ENCODE measurements at regions not wholly inside any gene's neighbourhood (a gene's known extent, or its start where the extent isn't known, plus 50 kb on each side); places are given as distances from the start of the nearest gene placed in this dataset.

DNA sequence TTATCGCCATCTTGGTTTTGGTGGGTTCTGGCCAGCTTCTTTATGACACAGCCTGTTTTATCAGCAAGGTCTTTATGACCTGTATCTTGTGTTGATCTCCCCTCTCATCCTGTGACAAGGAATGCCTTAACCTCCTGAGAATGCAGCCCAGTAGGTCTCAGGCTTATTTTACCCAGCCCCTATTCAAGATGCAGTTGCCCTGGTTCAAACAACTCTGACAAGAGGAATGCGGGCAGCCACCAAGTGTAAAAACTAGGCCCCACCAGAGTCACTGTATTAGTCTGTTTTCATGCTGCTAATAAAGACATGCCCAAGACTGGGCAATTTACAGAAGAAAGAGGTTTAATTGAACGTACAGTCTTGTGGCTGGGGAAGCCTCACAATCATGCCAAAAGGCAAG lies 671.3 kb downstream of the SORCS1 start:
- H3K27me3 Mint-ChIP-seq, result no peaks in the 10 kb centered on the region
- H3K27ac Mint-ChIP-seq, result no peak overlapping the region
- H3K9me3 Mint-ChIP-seq, result peaks cover 2% of the 10 kb centered on the region
- DNase-seq, result no peak
- no peaks in the 10 kb centered on the region for H3K36me3 Mint-ChIP-seq
- H3K4me1 Mint-ChIP-seq, result no peaks in the 10 kb centered on the region
- H3K4me3 Mint-ChIP-seq, result no peak overlapping the region

DNA sequence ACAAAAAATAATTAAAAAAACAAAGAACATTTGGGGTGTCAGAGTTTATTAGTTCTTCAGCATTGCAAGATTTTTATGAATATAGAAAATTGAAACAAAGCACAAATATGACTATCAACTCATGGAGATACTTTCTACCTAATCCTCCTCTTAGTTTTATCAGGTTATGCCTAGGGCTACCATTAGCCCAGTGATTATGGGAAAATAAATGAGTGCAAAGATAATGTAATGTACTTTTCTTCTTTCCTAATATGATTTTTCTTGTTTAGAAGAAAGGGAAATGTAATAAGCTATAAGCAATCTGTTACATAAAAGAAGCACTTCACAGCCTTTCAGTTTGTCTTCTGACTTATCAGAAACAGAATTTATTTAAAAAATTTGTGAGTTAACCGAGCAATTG lies 676.8 kb downstream of the SORCS1 start:
- DNase-seq, result no peak
- no peaks in the 10 kb centered on the region for H3K36me3 Mint-ChIP-seq
- no peaks in the 10 kb centered on the region for H3K27me3 Mint-ChIP-seq
- no peaks in the 10 kb centered on the region for H3K4me1 Mint-ChIP-seq
- no peak overlapping the region for H3K27ac Mint-ChIP-seq
- H3K9me3 Mint-ChIP-seq, result no peaks in the 10 kb centered on the region
- H3K4me3 Mint-ChIP-seq, result no peak overlapping the region

DNA sequence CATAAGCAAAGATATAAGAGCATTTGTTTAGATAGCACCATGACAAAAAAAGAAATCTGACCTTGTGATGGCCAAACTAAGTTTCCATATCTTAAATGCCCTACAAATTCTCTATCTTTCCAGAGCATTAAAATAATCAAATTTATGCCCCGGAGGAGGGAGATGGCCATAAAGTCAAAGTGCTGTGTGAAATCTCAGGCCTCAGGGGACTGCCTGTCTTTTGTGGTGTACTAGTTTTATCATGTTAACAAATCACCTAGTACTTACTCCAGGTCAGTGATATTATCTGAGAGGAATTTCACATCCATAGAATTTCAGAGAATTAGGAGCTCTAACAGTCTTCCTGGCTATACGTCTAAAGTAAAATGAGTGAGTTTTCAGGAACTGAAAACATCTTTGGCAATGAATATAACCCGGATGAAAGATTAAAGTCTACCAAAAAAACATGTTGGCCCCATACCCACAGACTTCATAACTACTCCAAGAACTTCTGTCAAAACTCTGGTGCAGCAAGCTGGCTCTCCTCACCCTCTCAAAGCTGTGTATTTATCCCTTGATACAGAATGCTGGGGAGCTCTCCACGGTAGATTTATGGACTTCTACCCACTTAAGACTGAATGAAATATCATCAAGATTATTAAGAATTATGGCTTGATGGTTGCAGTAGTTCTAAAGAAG lies 682.8 kb downstream of the SORCS1 start:
- Mint-ChIP-seq H3K9me3 (no peaks in the 10 kb centered on the region), H3K27ac (no peak overlapping the region), H3K36me3 (no peaks in the 10 kb centered on the region), H3K4me1 (no peaks in the 10 kb centered on the region), H3K27me3 (no peaks in the 10 kb centered on the region), H3K4me3 (no peak overlapping the region)
- no peak for DNase-seq

- Mint-ChIP-seq H3K36me3 (no peaks in the 10 kb centered on the region), H3K27me3 (no peaks in the 10 kb centered on the region), H3K27ac (no peak overlapping the region), H3K9me3 (no peaks in the 10 kb centered on the region), H3K4me1 (no peaks in the 10 kb centered on the region), H3K4me3 (no peak overlapping the region)
- DNase-seq, result no peak
Observed at GRCh38 chr10:106479636-106480035, 684.9 kb downstream of the SORCS1 start.

DNA sequence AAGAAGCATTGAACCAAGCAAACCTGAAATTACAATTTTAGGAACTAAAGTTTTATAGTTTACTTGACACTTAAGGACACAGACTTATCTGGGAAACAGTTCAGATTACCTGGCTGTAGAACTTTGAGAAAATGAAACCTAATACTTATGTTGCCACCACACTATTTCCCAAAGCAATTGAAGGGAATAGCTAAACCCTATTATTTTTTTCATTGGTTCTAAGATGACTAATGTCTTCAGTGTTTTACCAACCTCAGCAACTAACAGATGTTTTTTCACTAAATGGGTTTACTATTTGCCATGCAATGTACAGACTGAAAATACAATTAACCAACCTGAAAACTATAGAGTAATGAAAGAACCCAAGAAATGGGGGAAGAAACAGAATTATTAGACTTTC lies 689.6 kb downstream of the SORCS1 start:
- no peaks in the 10 kb centered on the region for H3K36me3 Mint-ChIP-seq
- DNase-seq, result no peak
- H3K9me3 Mint-ChIP-seq, result peaks cover 5% of the 10 kb centered on the region
- no peak overlapping the region for H3K4me3 Mint-ChIP-seq
- no peaks in the 10 kb centered on the region for H3K4me1 Mint-ChIP-seq
- H3K27me3 Mint-ChIP-seq, result no peaks in the 10 kb centered on the region
- H3K27ac Mint-ChIP-seq, result no peak overlapping the region

DNA sequence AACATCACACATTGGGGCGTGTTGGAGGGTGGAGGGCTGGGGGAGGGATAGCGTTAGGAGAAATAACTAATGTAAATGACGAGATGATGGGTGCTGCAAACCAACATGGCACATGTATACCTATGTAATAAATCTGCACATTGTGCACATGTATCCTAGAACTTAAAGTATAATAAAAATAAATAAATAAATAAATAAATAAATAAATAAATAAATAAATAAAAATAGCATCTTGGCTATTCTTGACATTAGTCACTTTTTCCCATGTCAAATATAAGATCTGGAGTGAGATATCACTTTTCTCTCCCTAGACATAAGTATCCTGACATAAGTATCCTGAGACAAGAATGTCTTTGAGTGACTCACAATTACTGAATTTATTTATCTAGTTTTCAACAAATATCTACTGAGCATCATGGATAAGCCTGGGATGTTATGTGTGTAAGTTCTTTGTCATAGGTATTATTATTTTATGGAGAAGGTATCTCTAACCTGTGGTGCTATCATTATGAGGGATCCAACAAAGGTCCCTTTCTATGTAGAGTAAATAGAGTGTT lies 691.3 kb downstream of the SORCS1 start:
- Mint-ChIP-seq H3K9me3 (peaks cover 5% of the 10 kb centered on the region), H3K27ac (no peak overlapping the region), H3K4me3 (no peak overlapping the region), H3K4me1 (no peaks in the 10 kb centered on the region), H3K36me3 (no peaks in the 10 kb centered on the region), H3K27me3 (no peaks in the 10 kb centered on the region)
- DNase-seq, result no peak

GRCh38 chr10:106467506-106467905 lies 697.0 kb downstream of the SORCS1 start:
- Mint-ChIP-seq H3K4me1 (no peaks in the 10 kb centered on the region), H3K9me3 (peaks cover 8% of the 10 kb centered on the region), H3K27me3 (no peaks in the 10 kb centered on the region), H3K36me3 (no peaks in the 10 kb centered on the region), H3K27ac (no peak overlapping the region), H3K4me3 (no peak overlapping the region)
- DNase-seq, result no peak

- H3K27me3 Mint-ChIP-seq, result no peaks in the 10 kb centered on the region
- H3K4me1 Mint-ChIP-seq, result no peaks in the 10 kb centered on the region
- no peaks in the 10 kb centered on the region for H3K36me3 Mint-ChIP-seq
- no peak for DNase-seq
- H3K4me3 Mint-ChIP-seq, result no peak overlapping the region
- no peak overlapping the region for H3K27ac Mint-ChIP-seq
- H3K9me3 Mint-ChIP-seq, result peaks cover 7% of the 10 kb centered on the region
Observed at GRCh38 chr10:106457522-106457921, 707.0 kb downstream of the SORCS1 start.

DNA sequence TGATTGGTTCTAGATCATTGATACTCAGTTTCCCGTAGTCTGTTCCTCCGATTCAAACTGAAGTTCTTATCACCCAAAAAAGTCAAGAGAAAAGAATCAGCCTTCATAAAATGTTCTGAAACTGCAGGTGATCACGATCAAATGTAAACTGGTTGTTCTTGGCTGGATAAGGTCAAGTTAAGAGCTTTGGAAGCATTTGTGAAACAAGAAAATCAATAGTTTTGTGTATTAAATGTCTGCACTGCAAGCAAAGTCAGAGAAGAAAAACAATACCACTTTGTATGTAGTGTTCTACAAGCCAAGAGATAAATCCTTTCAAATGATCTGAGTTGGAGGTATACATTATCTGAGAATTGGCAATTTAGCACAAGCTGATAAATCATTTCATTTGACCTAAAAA lies 710.3 kb downstream of the SORCS1 start:
- H3K4me1 Mint-ChIP-seq, result no peaks in the 10 kb centered on the region
- H3K27ac Mint-ChIP-seq, result no peak overlapping the region
- H3K36me3 Mint-ChIP-seq, result no peaks in the 10 kb centered on the region
- H3K4me3 Mint-ChIP-seq, result no peak overlapping the region
- H3K9me3 Mint-ChIP-seq, result peaks cover 1% of the 10 kb centered on the region
- no peaks in the 10 kb centered on the region for H3K27me3 Mint-ChIP-seq
- DNase-seq, result no peak

GRCh38 chr10:106450966-106451365 lies 713.5 kb downstream of the SORCS1 start:
- no peak overlapping the region for H3K27ac Mint-ChIP-seq
- no peaks in the 10 kb centered on the region for H3K4me1 Mint-ChIP-seq
- H3K36me3 Mint-ChIP-seq, result no peaks in the 10 kb centered on the region
- DNase-seq, result no peak
- H3K9me3 Mint-ChIP-seq, result peaks cover 2% of the 10 kb centered on the region
- no peaks in the 10 kb centered on the region for H3K27me3 Mint-ChIP-seq
- no peak overlapping the region for H3K4me3 Mint-ChIP-seq

DNA sequence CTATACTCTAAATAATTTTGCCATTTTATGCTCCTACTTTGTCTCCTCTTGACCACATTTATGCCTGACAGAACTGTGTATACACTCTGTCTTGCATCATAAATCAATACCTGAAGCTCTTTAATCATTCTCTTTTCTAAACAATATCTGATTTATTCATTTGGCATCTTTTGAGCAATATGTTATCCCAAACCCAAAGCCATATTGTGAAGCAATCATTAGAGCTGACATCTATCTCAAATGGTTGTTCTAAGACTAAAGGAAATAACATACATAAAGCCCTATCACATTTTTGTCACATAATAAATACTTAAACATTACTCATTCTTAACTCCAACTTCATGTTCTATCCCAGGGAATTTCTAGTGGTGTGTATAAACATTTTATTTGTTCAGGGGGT lies 717.6 kb downstream of the SORCS1 start:
- Mint-ChIP-seq H3K27me3 (no peaks in the 10 kb centered on the region), H3K27ac (no peak overlapping the region), H3K9me3 (peaks cover 9% of the 10 kb centered on the region), H3K36me3 (no peaks in the 10 kb centered on the region), H3K4me3 (no peak overlapping the region), H3K4me1 (no peaks in the 10 kb centered on the region)
- DNase-seq, result no peak

DNA sequence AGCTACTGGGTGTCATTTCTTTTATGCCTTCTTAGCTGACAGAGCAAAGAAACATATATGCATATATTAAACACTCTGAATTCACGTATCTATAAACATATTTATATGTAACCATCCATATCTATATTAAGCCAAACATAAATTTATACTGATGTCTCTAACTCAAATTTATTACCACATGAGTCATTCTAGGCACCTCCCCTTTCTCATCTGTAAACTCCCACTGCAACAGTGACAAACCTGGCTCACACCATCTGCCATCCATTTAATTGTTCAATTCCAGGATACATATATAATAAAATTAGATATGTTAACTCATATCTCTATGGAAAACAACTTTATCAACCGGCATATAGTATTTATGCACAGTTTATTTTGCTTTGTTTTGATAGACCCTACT lies 722.3 kb downstream of the SORCS1 start:
- no peaks in the 10 kb centered on the region for H3K36me3 Mint-ChIP-seq
- no peaks in the 10 kb centered on the region for H3K4me1 Mint-ChIP-seq
- H3K27me3 Mint-ChIP-seq, result no peaks in the 10 kb centered on the region
- H3K4me3 Mint-ChIP-seq, result no peak overlapping the region
- H3K27ac Mint-ChIP-seq, result no peak overlapping the region
- H3K9me3 Mint-ChIP-seq, result peaks cover 9% of the 10 kb centered on the region
- no peak for DNase-seq

GRCh38 chr10:106440767-106441166 lies 723.7 kb downstream of the SORCS1 start:
- no peak overlapping the region for H3K4me3 Mint-ChIP-seq
- H3K9me3 Mint-ChIP-seq, result peaks cover 5% of the 10 kb centered on the region
- no peak for DNase-seq
- H3K4me1 Mint-ChIP-seq, result no peaks in the 10 kb centered on the region
- H3K36me3 Mint-ChIP-seq, result no peaks in the 10 kb centered on the region
- H3K27me3 Mint-ChIP-seq, result no peaks in the 10 kb centered on the region
- H3K27ac Mint-ChIP-seq, result no peak overlapping the region

GRCh38 chr10:106440355-106440754 lies 724.2 kb downstream of the SORCS1 start:
- Mint-ChIP-seq H3K4me3 (no peak overlapping the region), H3K27me3 (no peaks in the 10 kb centered on the region), H3K9me3 (peaks cover 5% of the 10 kb centered on the region), H3K36me3 (no peaks in the 10 kb centered on the region), H3K27ac (no peak overlapping the region), H3K4me1 (no peaks in the 10 kb centered on the region)
- no peak for DNase-seq

DNA sequence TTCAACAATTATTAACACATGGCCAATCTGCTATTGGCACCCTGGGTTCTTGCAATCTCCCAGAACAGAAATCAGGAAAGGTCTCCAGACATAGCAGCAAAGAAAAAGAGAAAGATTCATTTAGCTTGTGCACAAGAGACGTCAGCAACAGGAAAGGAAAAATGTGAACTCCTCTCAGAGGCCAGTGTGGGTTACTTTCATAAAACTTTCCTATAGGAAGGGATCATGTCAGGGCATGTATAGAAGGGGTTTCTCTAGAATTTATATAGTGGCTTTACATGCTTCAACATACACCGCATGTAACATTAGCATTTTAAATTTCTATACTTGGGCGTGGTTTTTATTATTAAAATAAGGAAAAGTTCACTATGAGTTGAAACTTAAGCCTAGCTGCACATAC lies 725.1 kb downstream of the SORCS1 start:
- H3K27ac Mint-ChIP-seq, result no peak overlapping the region
- peaks cover 1% of the 10 kb centered on the region for H3K9me3 Mint-ChIP-seq
- no peaks in the 10 kb centered on the region for H3K4me1 Mint-ChIP-seq
- DNase-seq, result no peak
- H3K4me3 Mint-ChIP-seq, result no peak overlapping the region
- H3K27me3 Mint-ChIP-seq, result no peaks in the 10 kb centered on the region
- H3K36me3 Mint-ChIP-seq, result no peaks in the 10 kb centered on the region

GRCh38 chr10:106438386-106438785 lies 726.1 kb downstream of the SORCS1 start:
- H3K4me1 Mint-ChIP-seq, result no peaks in the 10 kb centered on the region
- peaks cover 1% of the 10 kb centered on the region for H3K9me3 Mint-ChIP-seq
- no peaks in the 10 kb centered on the region for H3K36me3 Mint-ChIP-seq
- no peak for DNase-seq
- no peaks in the 10 kb centered on the region for H3K27me3 Mint-ChIP-seq
- no peak overlapping the region for H3K4me3 Mint-ChIP-seq
- H3K27ac Mint-ChIP-seq, result no peak overlapping the region
